ENCODE measurements at regions not wholly inside any gene's neighbourhood (a gene's known extent, or its start where the extent isn't known, plus 50 kb on each side); places are given as distances from the start of the nearest gene placed in this dataset.

DNA sequence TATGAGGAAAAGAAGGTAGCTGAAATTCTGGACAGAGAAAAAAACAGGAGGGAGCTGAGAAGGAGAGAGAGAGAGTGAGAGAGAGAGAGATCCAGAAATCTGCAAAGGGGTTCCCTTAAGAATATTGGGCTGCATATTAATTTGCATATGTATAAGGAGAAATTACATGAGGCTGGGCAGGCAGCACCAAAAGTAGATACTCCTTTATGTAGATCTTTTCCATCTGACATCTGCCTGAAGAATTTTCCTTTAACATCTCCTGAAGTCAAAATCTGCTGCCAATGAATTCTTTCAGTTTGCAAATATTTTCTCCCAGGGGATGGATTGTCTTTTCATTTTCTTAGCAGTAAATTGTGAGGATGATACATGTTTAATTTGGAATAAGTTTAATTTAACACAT, 1365.3 kb downstream of the GATA3 start:
- Histone ChIP-seq H2AFZ (replicated peaks; ENCODE audit: low read length, poor library complexity) (no peak overlapping the region), H4K5ac (ENCODE audit: low read depth, low read length) (no peak overlapping the region), H3K18ac (ENCODE audit: low read depth, low read length) (no peak overlapping the region), H4K8ac (ENCODE audit: low read depth in 2 of 2, low read length in 2 of 2) (no peak overlapping the region), H3K4me1 (ENCODE audit: control insufficient read depth, insufficient read depth, low read length) (no peaks in the 10 kb centered on the region), H2AK5ac (ENCODE audit: low read depth, low read length) (no peak overlapping the region), H3K79me1 (ENCODE audit: low read depth in 1 of 2, low read length in 2 of 2) (no peaks in the 10 kb centered on the region), H4K91ac (ENCODE audit: insufficient read depth, low read depth, low read length) (no peak overlapping the region), H3K27ac (ENCODE audit: insufficient read depth, low read length) (no peak overlapping the region), H2BK15ac (ENCODE audit: low read depth, low read length) (no peak overlapping the region), H3K36me3 (ENCODE audit: control insufficient read depth, insufficient read depth, low read length) (no peaks in the 10 kb centered on the region), H2BK20ac (ENCODE audit: low read depth, low read length) (no peak overlapping the region), H3K14ac (replicated peaks; ENCODE audit: low read depth, low read length) (no peak overlapping the region), H2AK9ac (replicated peaks; ENCODE audit: low read depth, low read length, poor library complexity) (no peak overlapping the region), H3K56ac (ENCODE audit: extremely low read depth, insufficient read depth, low read length) (no peak overlapping the region), H4K20me1 (ENCODE audit: insufficient read depth, low read length) (no peaks in the 10 kb centered on the region), H3K27me3 (ENCODE audit: control insufficient read depth, insufficient read depth, low read length) (no peaks in the 10 kb centered on the region), H3K4me3 (ENCODE audit: insufficient read depth, low read depth, low read length) (no peak overlapping the region), H3K23ac (ENCODE audit: low read depth, low read length) (no peak overlapping the region), H3K9me3 (ENCODE audit: control insufficient read depth, insufficient read depth, low read length) (no peaks in the 10 kb centered on the region), H3K4me2 (ENCODE audit: low read depth, low read length) (no peak overlapping the region), H3K4ac (ENCODE audit: low read depth, low read length) (no peak overlapping the region), H3K9ac (ENCODE audit: low read depth, low read length) (no peak overlapping the region), H2BK5ac (ENCODE audit: low read depth, low read length, poor library complexity, severe bottlenecking) (no peak overlapping the region), H3K9me1 (ENCODE audit: insufficient read depth, low read length) (no peaks in the 10 kb centered on the region), H2BK120ac (ENCODE audit: low read depth, low read length) (no peak overlapping the region)
- ChIA-PET POLR2A (ENCODE audit: unreplicated experiment) (no interaction called here), CTCF (interaction anchor here (0.6 to 0.8 kb wide), 2 partner anchors 25 to 1839 kb away, joined by 3 to 5 read pairs; no protein-coding TSS in a partner anchor)
- ATAC-seq (ENCODE audit: low read depth) (no peak), DNase-seq (no peak)
- BruUV-seq (replicated peaks) = no TSS peak
- dilution Hi-C loops (cut with HindIII; ENCODE audit: low sequenced_read_pairs, unreplicated experiment) (no loop called here), intact Hi-C loops (cut with micrococcal nuclease) (no loop called here), in situ Hi-C loops (cut with MboI; ENCODE audit: low sequenced_read_pairs) (no loop called here)
- no peak for TF ChIP-seq BHLHE40 (IDR thresholded peaks at IDR 0.05; ENCODE audit: low read depth, low read length)
- no peak for TF ChIP-seq ELK1 (IDR thresholded peaks at IDR 0.05; ENCODE audit: borderline replicate concordance, low read depth, low read length)
- no peak for TF ChIP-seq MAFK (IDR thresholded peaks at IDR 0.05; ENCODE audit: low read depth, low read length)
- TF ChIP-seq CTCF (conservative IDR thresholded peaks at IDR 0.05; ENCODE audit: low read depth, low read length) = no peak
- no peak for TF ChIP-seq RFX5 (IDR thresholded peaks at IDR 0.05; ENCODE audit: low read depth, low read length)
- TF ChIP-seq SMC3 (IDR thresholded peaks at IDR 0.05; ENCODE audit: low read depth, low read length) = no peak
- no peak for TF ChIP-seq CEBPB (IDR thresholded peaks at IDR 0.05; ENCODE audit: low read depth, low read length)
- no peak for TF ChIP-seq CHD1 (IDR thresholded peaks at IDR 0.05; ENCODE audit: low read depth, low read length)
- TF ChIP-seq RAD21 (IDR thresholded peaks at IDR 0.05; ENCODE audit: low read length) = no peak

All from IMR-90 (cell line).